ENCODE measurements at regions not wholly inside any gene's neighbourhood (a gene's known extent, or its start where the extent isn't known, plus 50 kb on each side); places are given as distances from the start of the nearest gene placed in this dataset.
"Not testable (repeated sequence)": the region's sequence is repeated elsewhere in the genome, so short reads cannot be mapped to it uniquely, and the experiment has no call there.

GRCh38 chr7:135872861-135873260, 104.3 kb downstream of the MTPN start:
- DNase-seq = not testable (repeated sequence)

- DNase-seq = no peak
Observed at GRCh38 chr7:135862586-135863340, 114.2 kb upstream of the FAM180A start.

GRCh38 chr7:135859538-135859937, 110.9 kb upstream of the FAM180A start:
- no peak for DNase-seq

GRCh38 chr7:135858851-135859250, 110.2 kb upstream of the FAM180A start:
- DNase-seq = no peak

- DNase-seq = no peak
Observed at GRCh38 chr7:135858379-135858778, 109.8 kb upstream of the FAM180A start.

GRCh38 chr7:135857519-135858274, 109.1 kb upstream of the FAM180A start:
- no peak for DNase-seq

- DNase-seq = no peak
Observed at GRCh38 chr7:135856356-135857144, 107.9 kb upstream of the FAM180A start.

- no peak for DNase-seq
Observed at GRCh38 chr7:135855846-135856245, 107.2 kb upstream of the FAM180A start.

GRCh38 chr7:135853499-135853898, 104.9 kb upstream of the FAM180A start:
- DNase-seq = no peak

- DNase-seq = no peak
Observed at GRCh38 chr7:135853008-135853407, 104.4 kb upstream of the FAM180A start.

GRCh38 chr7:135847242-135847641, 98.6 kb upstream of the FAM180A start:
- no peak for DNase-seq

GRCh38 chr7:135846339-135846738, 97.7 kb upstream of the FAM180A start:
- no peak for DNase-seq

GRCh38 chr7:135845415-135846075, 96.9 kb upstream of the FAM180A start:
- no peak for DNase-seq

- DNase-seq = no peak
Observed at GRCh38 chr7:135844903-135845302, 96.3 kb upstream of the FAM180A start.

- no peak for DNase-seq
Observed at GRCh38 chr7:135843214-135843613, 94.6 kb upstream of the FAM180A start.

- DNase-seq = no peak
Observed at GRCh38 chr7:135842446-135843179, 94.0 kb upstream of the FAM180A start.

GRCh38 chr7:135840591-135840990, 92.0 kb upstream of the FAM180A start:
- no peak for DNase-seq

- DNase-seq = no peak
Observed at GRCh38 chr7:135837675-135838074, 89.1 kb upstream of the FAM180A start.

- DNase-seq = no peak
Observed at GRCh38 chr7:135834266-135834665, 85.7 kb upstream of the FAM180A start.

GRCh38 chr7:135833642-135834041, 85.0 kb upstream of the FAM180A start:
- no peak for DNase-seq

GRCh38 chr7:135831455-135832195, 83.0 kb upstream of the FAM180A start:
- DNase-seq = no peak
